ENCODE measurements at regions not wholly inside any gene's neighbourhood (a gene's known extent, or its start where the extent isn't known, plus 50 kb on each side); places are given as distances from the start of the nearest gene placed in this dataset.

GRCh38 chr10:118459642-118460193, 117.6 kb upstream of the FAM204A start:
- TF ChIP-seq CTCF (IDR thresholded peaks at IDR 0.05): peak in 3 of 4 experiments; percentile 68 to 70 (median 69)
- TF ChIP-seq POLR2A (IDR thresholded peaks at IDR 0.05): no peak

Data from prostate gland (tissue), 2 donors.